ENCODE measurements at regions not wholly inside any gene's neighbourhood (a gene's known extent, or its start where the extent isn't known, plus 50 kb on each side); places are given as distances from the start of the nearest gene placed in this dataset.

GRCh38 chr14:65926935-65927700 lies 514.6 kb downstream of the FUT8 start:
- no peak for TF ChIP-seq CTCF (IDR thresholded peaks at IDR 0.05)
- no peak for DNase-seq (ENCODE audit: low spot score)
- ATAC-seq (ENCODE audit: low FRiP score): no peak

DNA sequence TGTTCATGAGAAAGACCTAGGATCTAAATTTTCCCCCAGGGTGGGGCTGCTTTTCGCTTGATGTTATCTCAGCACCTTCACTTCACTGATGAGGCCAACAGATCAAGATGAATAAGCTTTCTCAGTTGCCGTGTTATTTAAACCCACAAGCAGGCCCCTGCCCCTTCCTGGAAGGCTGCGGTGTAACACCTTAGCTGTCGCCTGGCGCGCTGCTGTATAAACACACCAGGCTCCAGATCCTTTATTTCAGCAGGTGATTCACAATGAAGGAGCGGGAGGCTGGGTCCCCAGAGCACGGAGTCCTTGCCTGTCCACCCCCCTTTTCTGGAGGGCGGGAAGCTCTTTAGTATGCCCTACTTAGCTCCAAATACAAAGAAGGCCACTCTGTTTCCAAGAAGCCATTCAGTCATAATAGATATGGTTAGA lies 515.4 kb downstream of the FUT8 start:
- no peak for TF ChIP-seq CTCF (IDR thresholded peaks at IDR 0.05)
- ATAC-seq (ENCODE audit: low FRiP score): no peak

GRCh38 chr14:65928995-65929394 lies 516.5 kb downstream of the FUT8 start:
- no peak for TF ChIP-seq CTCF (IDR thresholded peaks at IDR 0.05)
- ATAC-seq (ENCODE audit: low FRiP score) (no peak), DNase-seq (ENCODE audit: low spot score) (no peak)

More for the DNA sequence above, 515.4 kb downstream of the FUT8 start:
- no peak for DNase-seq (ENCODE audit: low spot score)

GRCh38 chr14:65933400-65934069 lies 521.0 kb downstream of the FUT8 start:
- ATAC-seq (ENCODE audit: low FRiP score): no peak
- DNase-seq (ENCODE audit: low spot score): no peak
- no peak for TF ChIP-seq CTCF (IDR thresholded peaks at IDR 0.05)

- DNase-seq (ENCODE audit: low spot score): no peak
- TF ChIP-seq CTCF (IDR thresholded peaks at IDR 0.05): no peak
- no peak for ATAC-seq (ENCODE audit: low FRiP score)
These were observed 521.5 kb downstream of the FUT8 start for GRCh38 chr14:65934070-65934435.

DNA sequence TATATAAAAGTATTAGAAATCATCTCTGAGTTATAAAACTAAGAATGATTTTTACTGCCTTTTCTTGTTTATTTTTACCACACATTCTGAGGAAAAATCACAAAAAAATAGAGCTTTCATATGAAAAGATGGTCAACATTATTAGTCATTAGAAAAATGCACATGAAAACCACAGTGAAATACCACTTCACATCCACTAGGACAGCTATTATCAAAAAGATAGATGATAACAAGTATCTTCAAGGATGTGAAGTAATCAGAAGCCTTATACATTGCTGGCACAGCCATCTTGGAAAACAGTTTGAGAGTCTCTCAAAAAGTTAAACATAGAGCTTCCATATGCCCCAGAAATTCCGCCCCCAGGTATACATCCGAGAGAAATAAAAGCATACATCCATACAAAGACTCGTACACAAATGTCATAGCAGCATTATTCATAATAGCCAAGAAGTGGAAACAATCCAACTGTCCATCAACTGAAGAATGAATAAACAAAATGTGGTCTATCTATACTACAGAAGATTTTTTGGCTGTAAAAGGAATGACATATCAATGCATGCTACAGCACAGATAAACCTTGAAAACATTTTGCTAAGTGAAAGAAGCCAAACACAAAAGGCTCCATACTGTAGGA lies 523.9 kb downstream of the FUT8 start:
- TF ChIP-seq CTCF (IDR thresholded peaks at IDR 0.05): no peak
- ATAC-seq (ENCODE audit: low FRiP score) (no peak), DNase-seq (ENCODE audit: low spot score) (no peak)

Measured in omental fat pad (tissue), 3 donors.